ENCODE measurements at regions not wholly inside any gene's neighbourhood (a gene's known extent, or its start where the extent isn't known, plus 50 kb on each side); places are given as distances from the start of the nearest gene placed in this dataset.
A peak's percentile ranks its signal among the peaks of the same experiment; 100 is the strongest.

GRCh38 chr10:71072823-71073210 is 139.6 kb upstream of the UNC5B start:
- DNase-seq, result no peak

GRCh38 chr10:71073451-71074175 is 138.8 kb upstream of the UNC5B start:
- no peak for DNase-seq

GRCh38 chr10:71074176-71074755 is 138.1 kb upstream of the UNC5B start:
- no peak for DNase-seq

GRCh38 chr10:71075086-71075758 is 137.1 kb upstream of the UNC5B start:
- DNase-seq, result peak; percentile 49 to 55

- DNase-seq, result no peak
These were observed 136.5 kb upstream of the UNC5B start for GRCh38 chr10:71075759-71076472.

- peak; percentile 65 to 81 for DNase-seq
These were observed 135.8 kb upstream of the UNC5B start for GRCh38 chr10:71076473-71077142.

GRCh38 chr10:71077143-71077581 is 135.2 kb upstream of the UNC5B start:
- DNase-seq, result no peak

GRCh38 chr10:71077796-71078453 is 134.4 kb upstream of the UNC5B start:
- DNase-seq, result no peak

GRCh38 chr10:71078454-71079145 is 133.8 kb upstream of the UNC5B start:
- DNase-seq, result no peak

GRCh38 chr10:71079761-71080380 is 132.5 kb upstream of the UNC5B start:
- DNase-seq, result no peak

GRCh38 chr10:71080381-71081228 is 131.8 kb upstream of the UNC5B start:
- no peak for DNase-seq

- DNase-seq, result no peak
These were observed 131.2 kb upstream of the UNC5B start for GRCh38 chr10:71081229-71081560.

- no peak for DNase-seq
These were observed 130.5 kb upstream of the UNC5B start for GRCh38 chr10:71081912-71082311.

GRCh38 chr10:71082960-71083715 is 129.2 kb upstream of the UNC5B start:
- no peak for DNase-seq

- DNase-seq, result no peak
These were observed 128.7 kb upstream of the UNC5B start for GRCh38 chr10:71083716-71083975.

- no peak for DNase-seq
These were observed 128.1 kb upstream of the UNC5B start for GRCh38 chr10:71084061-71084817.

- DNase-seq, result no peak
These were observed 127.6 kb upstream of the UNC5B start for GRCh38 chr10:71084818-71085126.

- peak in 1 of 2 experiments; percentile 7 for DNase-seq
These were observed 126.5 kb upstream of the UNC5B start for GRCh38 chr10:71085689-71086438.

Measured in NCI-H2081 (cell line).